ENCODE measurements at regions not wholly inside any gene's neighbourhood (a gene's known extent, or its start where the extent isn't known, plus 50 kb on each side); places are given as distances from the start of the nearest gene placed in this dataset.

GRCh38 chr1:30036666-30037065 is 686.7 kb downstream of the MATN1 start:
- Histone ChIP-seq H3K4me3 (replicated peaks in 1 of 3; ENCODE audit: insufficient read depth in 1 of 3, low read depth in 2 of 3, low read length in 3 of 3) (no peak overlapping the region), H3K36me3 (replicated peaks in 1 of 2; ENCODE audit: control insufficient read depth in 1 of 2, insufficient read depth in 2 of 2, low read length in 2 of 2) (no peaks in the 10 kb centered on the region), H3K9me3 (ENCODE audit: low read length) (peaks cover 9% of the 10 kb centered on the region), H3K4me1 (ENCODE audit: insufficient read depth, low read length) (peaks cover 9% of the 10 kb centered on the region), H3K27me3 (ENCODE audit: control insufficient read depth in 1 of 2, insufficient read depth in 2 of 2, low read length in 2 of 2) (no peaks in the 10 kb centered on the region), H4K20me1 (ENCODE audit: insufficient read depth, low read length) (no peaks in the 10 kb centered on the region), H3K79me2 (ENCODE audit: insufficient read depth, low read length) (no peaks in the 10 kb centered on the region), H3K27ac (ENCODE audit: extremely low read length, insufficient read depth, low read length) (no peak overlapping the region), H3K9ac (ENCODE audit: insufficient read depth, low read depth, low read length) (no peak overlapping the region), H2AFZ (ENCODE audit: low read length) (no peak overlapping the region), H3K4me2 (ENCODE audit: low read depth, low read length) (no peak overlapping the region)
- ChIA-PET POLR2A (no interaction called here), CTCF (ENCODE audit: low intra/inter-chr PET ratio, low total read pairs) (no interaction called here)
- in situ Hi-C loops (cut with HindIII; ENCODE audit: extremely low pct_ligation_motif_present, low pct_unique_long_range_greater_than_20kb) = no loop called here
- DNase-seq (ENCODE audit: low spot score) (no peak), FAIRE-seq (no peak), ATAC-seq (no peak)
- intact Hi-C loops (cut with micrococcal nuclease; ENCODE audit: unreplicated experiment) = no loop called here
- no TSS peak for BruUV-seq (replicated peaks)
- TF ChIP-seq ZNF629 (CRISPR knock-in tag; conservative IDR thresholded peaks at IDR 0.05) = no peak
- no peak for TF ChIP-seq ZNF549 (CRISPR knock-in tag; IDR thresholded peaks at IDR 0.05)
- no peak for TF ChIP-seq ZNF839 (CRISPR knock-in tag; IDR thresholded peaks at IDR 0.05; ENCODE audit: borderline replicate concordance)
- TF ChIP-seq ZNF180 (CRISPR knock-in tag; IDR thresholded peaks at IDR 0.05; ENCODE audit: borderline replicate concordance, low read depth) = no peak
- TF ChIP-seq JARID2 (CRISPR knock-in tag; IDR thresholded peaks at IDR 0.05; ENCODE audit: insufficient replicate concordance) = no peak
- no peak for TF ChIP-seq ZXDC (CRISPR knock-in tag; IDR thresholded peaks at IDR 0.05)
- no peak for TF ChIP-seq AGO2 (optimal IDR thresholded peaks at IDR 0.05; ENCODE audit: low read depth, low read length)
- no peak for TF ChIP-seq RFX5 (IDR thresholded peaks at IDR 0.05; ENCODE audit: low read depth, low read length)
- TF ChIP-seq ZNF580 (CRISPR knock-in tag; IDR thresholded peaks at IDR 0.05; ENCODE audit: borderline replicate concordance, low read depth) = no peak
- no peak for TF ChIP-seq CREB3 (CRISPR knock-in tag; IDR thresholded peaks at IDR 0.05)
- no peak for TF ChIP-seq ARHGAP35 (CRISPR knock-in tag; IDR thresholded peaks at IDR 0.05; ENCODE audit: borderline replicate concordance)
